GM12864 (cell line): ENCODE measurements at regions not wholly inside any gene's neighbourhood (a gene's known extent, or its start where the extent isn't known, plus 50 kb on each side); places are given as distances from the start of the nearest gene placed in this dataset.

Source experiments
- DNase-seq: peaks from one replicate; pipeline ENCODE4 v3.0.0-alpha.2; 2011; ENCODE audit warnings: low read depth
- H3K4me3 ChIP-seq: 2 replicates; pipeline ENCODE4 v1.5.1; 2011; ENCODE audit warnings: mild to moderate bottlenecking, low read depth, low read length, control low read depth
- CTCF ChIP-seq: IDR thresholded peaks from 2 replicates; pipeline ENCODE4 v1.5.1; 2011; ENCODE audit warnings: low read depth, mild to moderate bottlenecking, moderate library complexity, low read length, control low read depth, inconsistent platforms; ENCODE audit errors: missing control alignments

- TF ChIP-seq CTCF, result no peak
- no peak for DNase-seq
Measured at GRCh38 chr4:60948008-60948407, 252.1 kb upstream of the ADGRL3 start.

GRCh38 chr4:60952921-60953320 is 247.2 kb upstream of the ADGRL3 start:
- no peak overlapping the region for H3K4me3 ChIP-seq
- no peak for TF ChIP-seq CTCF
- no peak for DNase-seq

More at GRCh38 chr4:60948008-60948407, 252.1 kb upstream of the ADGRL3 start:
- H3K4me3 ChIP-seq, result no peak overlapping the region

GRCh38 chr4:60953826-60954225 is 246.3 kb upstream of the ADGRL3 start:
- no peak for TF ChIP-seq CTCF
- H3K4me3 ChIP-seq, result no peak overlapping the region
- no peak for DNase-seq

GRCh38 chr4:60962286-60962685 is 237.8 kb upstream of the ADGRL3 start:
- no peak overlapping the region for H3K4me3 ChIP-seq
- no peak for TF ChIP-seq CTCF
- no peak for DNase-seq

GRCh38 chr4:60981534-60981933 is 218.6 kb upstream of the ADGRL3 start:
- no peak for TF ChIP-seq CTCF
- no peak overlapping the region for H3K4me3 ChIP-seq
- no peak for DNase-seq

- TF ChIP-seq CTCF, result no peak
- DNase-seq, result no peak
- no peak overlapping the region for H3K4me3 ChIP-seq
Measured at GRCh38 chr4:60989141-60989540, 211.0 kb upstream of the ADGRL3 start.

DNA sequence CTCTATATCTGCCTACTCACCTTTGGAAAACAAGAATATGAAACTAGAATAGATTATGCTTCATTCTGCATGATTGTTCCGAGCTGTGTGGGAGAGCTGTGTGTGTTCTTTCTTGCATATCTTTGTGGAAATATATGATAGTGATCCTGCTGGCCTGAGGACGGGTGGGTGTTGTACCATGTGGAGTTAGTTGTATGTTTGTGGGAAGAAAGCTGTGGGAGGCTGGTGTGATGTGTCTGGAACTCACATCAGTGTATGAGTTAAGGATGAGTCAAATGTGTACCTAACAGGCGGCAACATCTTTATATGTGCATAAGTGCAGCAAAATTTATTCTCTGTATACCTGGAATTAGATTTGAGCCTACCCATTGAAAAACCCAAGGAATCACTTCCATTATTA is 208.1 kb upstream of the ADGRL3 start:
- H3K4me3 ChIP-seq, result no peak overlapping the region
- DNase-seq, result no peak
- no peak for TF ChIP-seq CTCF
